RWPE2 (cell line): ENCODE measurements at regions not wholly inside any gene's neighbourhood (a gene's known extent, or its start where the extent isn't known, plus 50 kb on each side); places are given as distances from the start of the nearest gene placed in this dataset.

ENCODE experiments used
- ATAC-seq: fragments of 200-7000 bp; cut with Tn5 transposase; 3 replicates; pipeline ENCODE4 v1.9.1; 2021; ENCODE audit warnings: low read depth
- DNase-seq: peaks from one replicate; pipeline ENCODE4 v3.0.0-alpha.2; 2020; ENCODE audit warnings: low spot score
- H3K27ac ChIP-seq: fragments of 450-650 bp; 2 replicates; pipeline ENCODE4 v1.5.1; 2017; ENCODE audit warnings: mild to moderate bottlenecking; ENCODE audit not compliant: poor library complexity, severe bottlenecking
- H3K27me3 ChIP-seq: fragments of 250-450 bp; sonication (Bioruptor Pico); 2 replicates; pipeline ENCODE4 v1.5.1; 2021; ENCODE audit warnings: mild to moderate bottlenecking, moderate library complexity; ENCODE audit not compliant: insufficient read depth, poor library complexity, severe bottlenecking
- H3K36me3 ChIP-seq: fragments of 250-450 bp; sonication (Bioruptor Pico); 2 replicates; pipeline ENCODE4 v1.5.1; 2020; ENCODE audit warnings: low read depth, mild to moderate bottlenecking, moderate library complexity
- H3K4me1 ChIP-seq: fragments of 250-450 bp; sonication (Bioruptor Pico); 2 replicates; pipeline ENCODE4 v1.5.1; 2021; ENCODE audit warnings: mild to moderate bottlenecking, moderate library complexity; ENCODE audit not compliant: insufficient read depth, poor library complexity, severe bottlenecking
- H3K4me3 ChIP-seq: fragments of 250-450 bp; sonication (Bioruptor Pico); 2 replicates; pipeline ENCODE4 v1.5.1; 2021; ENCODE audit warnings: mild to moderate bottlenecking, moderate library complexity; ENCODE audit not compliant: severe bottlenecking
- H3K9me3 ChIP-seq: fragments of 250-450 bp; sonication (Bioruptor Pico); 2 replicates; pipeline ENCODE4 v1.5.1; 2021; ENCODE audit warnings: mild to moderate bottlenecking, moderate library complexity; ENCODE audit not compliant: severe bottlenecking
- TF ChIP-seq, protein P1 (sequence below): fragments of 450-650 bp; IDR thresholded peaks from one replicate; pipeline ENCODE4 v1.5.1; 2017; ENCODE audit warnings: mild to moderate bottlenecking, moderate library complexity; ENCODE audit not compliant: poor library complexity, severe bottlenecking

GRCh38 chr2:36058076-36058475, 297.5 kb upstream of the CRIM1 start:
- ATAC-seq: no peak
- Histone ChIP-seq H3K4me3 (no peak overlapping the region), H3K9me3 (no peaks in the 10 kb centered on the region), H3K4me1 (no peaks in the 10 kb centered on the region), H3K36me3 (no peaks in the 10 kb centered on the region), H3K27me3 (peaks cover 7% of the 10 kb centered on the region), H3K27ac (no peak overlapping the region)
- no peak for DNase-seq
- TF ChIP-seq, protein P1, sequence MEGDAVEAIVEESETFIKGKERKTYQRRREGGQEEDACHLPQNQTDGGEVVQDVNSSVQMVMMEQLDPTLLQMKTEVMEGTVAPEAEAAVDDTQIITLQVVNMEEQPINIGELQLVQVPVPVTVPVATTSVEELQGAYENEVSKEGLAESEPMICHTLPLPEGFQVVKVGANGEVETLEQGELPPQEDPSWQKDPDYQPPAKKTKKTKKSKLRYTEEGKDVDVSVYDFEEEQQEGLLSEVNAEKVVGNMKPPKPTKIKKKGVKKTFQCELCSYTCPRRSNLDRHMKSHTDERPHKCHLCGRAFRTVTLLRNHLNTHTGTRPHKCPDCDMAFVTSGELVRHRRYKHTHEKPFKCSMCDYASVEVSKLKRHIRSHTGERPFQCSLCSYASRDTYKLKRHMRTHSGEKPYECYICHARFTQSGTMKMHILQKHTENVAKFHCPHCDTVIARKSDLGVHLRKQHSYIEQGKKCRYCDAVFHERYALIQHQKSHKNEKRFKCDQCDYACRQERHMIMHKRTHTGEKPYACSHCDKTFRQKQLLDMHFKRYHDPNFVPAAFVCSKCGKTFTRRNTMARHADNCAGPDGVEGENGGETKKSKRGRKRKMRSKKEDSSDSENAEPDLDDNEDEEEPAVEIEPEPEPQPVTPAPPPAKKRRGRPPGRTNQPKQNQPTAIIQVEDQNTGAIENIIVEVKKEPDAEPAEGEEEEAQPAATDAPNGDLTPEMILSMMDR: no peak

DNA sequence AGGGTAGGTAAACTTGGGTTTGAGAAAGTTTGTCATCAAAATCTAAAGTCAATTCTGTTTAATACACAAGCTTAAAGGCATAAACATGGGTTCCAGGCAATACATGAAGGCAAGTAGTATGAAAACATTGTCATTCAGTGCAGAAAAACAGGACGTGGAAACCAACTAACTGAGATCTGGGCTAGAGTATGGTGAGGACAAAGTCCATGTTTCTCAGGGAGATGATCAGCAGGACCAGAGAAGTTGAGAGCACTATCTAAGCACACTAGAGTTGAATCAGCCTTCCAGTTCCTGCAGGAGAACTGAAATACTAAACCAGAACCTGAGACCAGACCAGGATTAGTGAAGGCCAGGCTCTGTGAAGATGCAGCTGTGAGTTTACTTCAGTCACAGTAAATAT, 302.8 kb upstream of the CRIM1 start:
- H3K4me3 ChIP-seq: no peak overlapping the region
- TF ChIP-seq, protein P1: no peak

DNA sequence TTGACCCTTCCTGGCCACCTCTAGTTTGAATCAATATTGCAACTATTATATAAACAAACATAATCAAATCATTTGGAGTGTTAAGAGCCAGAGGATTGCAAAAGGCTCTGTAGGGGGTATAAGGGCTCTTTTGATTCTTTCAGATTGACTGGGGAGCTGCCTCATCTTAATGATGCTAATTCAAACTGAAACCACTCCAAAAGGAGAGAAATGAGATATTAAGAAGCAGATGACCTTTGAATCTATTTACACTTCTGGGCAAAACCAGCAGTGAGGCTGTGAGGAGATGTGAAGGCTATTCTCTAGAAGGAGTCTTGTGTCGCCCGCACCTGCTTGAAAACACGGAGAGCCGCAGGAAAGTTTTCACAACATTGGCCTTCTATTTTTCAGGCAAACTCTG, 311.2 kb upstream of the CRIM1 start:
- H3K9me3 ChIP-seq: no peaks in the 10 kb centered on the region
- ATAC-seq: no peak
- no peaks in the 10 kb centered on the region for H3K36me3 ChIP-seq
- DNase-seq: no peak
- no peaks in the 10 kb centered on the region for H3K4me1 ChIP-seq
- peaks cover 11% of the 10 kb centered on the region for H3K27me3 ChIP-seq
- H3K27ac ChIP-seq: no peak overlapping the region
- TF ChIP-seq, protein P1: no peak
- no peak overlapping the region for H3K4me3 ChIP-seq

More for the DNA sequence above, 302.8 kb upstream of the CRIM1 start:
- ATAC-seq (no peak), DNase-seq (no peak)
- Histone ChIP-seq H3K9me3 (no peaks in the 10 kb centered on the region), H3K27ac (no peak overlapping the region), H3K36me3 (no peaks in the 10 kb centered on the region), H3K4me1 (no peaks in the 10 kb centered on the region), H3K27me3 (peaks cover 4% of the 10 kb centered on the region)

- H3K4me1 ChIP-seq: no peaks in the 10 kb centered on the region
- no peaks in the 10 kb centered on the region for H3K9me3 ChIP-seq
- DNase-seq (no peak), ATAC-seq (no peak)
- no peaks in the 10 kb centered on the region for H3K27me3 ChIP-seq
- H3K4me3 ChIP-seq: no peak overlapping the region
- TF ChIP-seq, protein P1: no peak
- no peaks in the 10 kb centered on the region for H3K36me3 ChIP-seq
- no peak overlapping the region for H3K27ac ChIP-seq
Measured at GRCh38 chr2:36035137-36035536, 320.4 kb upstream of the CRIM1 start.

- ATAC-seq: no peak
- Histone ChIP-seq H3K9me3 (no peaks in the 10 kb centered on the region), H3K27me3 (no peaks in the 10 kb centered on the region), H3K4me1 (no peaks in the 10 kb centered on the region), H3K27ac (no peak overlapping the region), H3K4me3 (no peak overlapping the region), H3K36me3 (no peaks in the 10 kb centered on the region)
- TF ChIP-seq, protein P1: no peak
- no peak for DNase-seq
Measured at GRCh38 chr2:36032046-36032445, 323.5 kb upstream of the CRIM1 start.
